Suprapubic skin (tissue), 4 donors: ENCODE measurements at regions not wholly inside any gene's neighbourhood (a gene's known extent, or its start where the extent isn't known, plus 50 kb on each side); places are given as distances from the start of the nearest gene placed in this dataset.
"Not testable (repeated sequence)": the region's sequence is repeated elsewhere in the genome, so short reads cannot be mapped to it uniquely, and the experiment has no call there.

ENCODE experiments used
- DNase-seq, 2 donors: peaks; one replicate each; pipeline ENCODE4 v3.0.0-alpha.2; 2019; ENCODE audit warnings: low spot score in 2 of 2
- H3K27ac ChIP-seq: fragments of 200-600 bp; sonication (generic); one replicate; pipeline ENCODE4 v1.5.1; 2019
- H3K27me3 ChIP-seq: fragments of 200-600 bp; sonication (generic); one replicate; pipeline ENCODE4 v1.5.1; 2019
- H3K36me3 ChIP-seq: fragments of 200-600 bp; sonication (generic); one replicate; pipeline ENCODE4 v1.5.1; 2019
- H3K4me1 ChIP-seq: fragments of 200-600 bp; sonication (generic); one replicate; pipeline ENCODE4 v1.5.1; 2019
- H3K4me3 ChIP-seq: fragments of 200-600 bp; sonication (generic); one replicate; pipeline ENCODE4 v1.5.1; 2019; ENCODE audit warnings: mild to moderate bottlenecking
- H3K9me3 ChIP-seq: fragments of 200-600 bp; sonication (generic); one replicate; pipeline ENCODE4 v1.5.1; 2019
- EP300 ChIP-seq: sonication (generic); formaldehyde crosslinking; IDR thresholded peaks from one replicate; pipeline ENCODE4 v1.6.1; 2017; ENCODE audit warnings: antibody characterized with exemption
- POLR2A ChIP-seq, 2 donors: fragments of 450-650 bp; IDR thresholded peaks; one replicate each; pipeline ENCODE4 v1.6.1; 2017; ENCODE audit warnings: antibody characterized with exemption in 2 of 2, mild to moderate bottlenecking in 2 of 2, moderate library complexity in 2 of 2
- POLR2AphosphoS5 ChIP-seq, 3 donors: sonication (generic); formaldehyde crosslinking; IDR thresholded peaks; one replicate each; pipeline ENCODE4 v1.6.1; 2017; ENCODE audit warnings: antibody characterized with exemption in 3 of 3
- WGBS: methylation state at CpG from one replicate; pipeline ENCODE4 v1.1.5; 2018; 5-methylcytosine and 5-hydroxymethylcytosine counted together
- TF ChIP-seq, protein P1 (sequence below), 2 donors: fragments of 200-600 bp in 1 of 2; fragments of 450-650 bp in 1 of 2; sonication (generic) in 1 of 2; IDR thresholded peaks; one replicate each; pipeline ENCODE4 v1.5.1; 2016 to 2019; ENCODE audit warnings: antibody characterized with exemption in 2 of 2, mild to moderate bottlenecking in 1 of 2, moderate library complexity in 1 of 2

DNA sequence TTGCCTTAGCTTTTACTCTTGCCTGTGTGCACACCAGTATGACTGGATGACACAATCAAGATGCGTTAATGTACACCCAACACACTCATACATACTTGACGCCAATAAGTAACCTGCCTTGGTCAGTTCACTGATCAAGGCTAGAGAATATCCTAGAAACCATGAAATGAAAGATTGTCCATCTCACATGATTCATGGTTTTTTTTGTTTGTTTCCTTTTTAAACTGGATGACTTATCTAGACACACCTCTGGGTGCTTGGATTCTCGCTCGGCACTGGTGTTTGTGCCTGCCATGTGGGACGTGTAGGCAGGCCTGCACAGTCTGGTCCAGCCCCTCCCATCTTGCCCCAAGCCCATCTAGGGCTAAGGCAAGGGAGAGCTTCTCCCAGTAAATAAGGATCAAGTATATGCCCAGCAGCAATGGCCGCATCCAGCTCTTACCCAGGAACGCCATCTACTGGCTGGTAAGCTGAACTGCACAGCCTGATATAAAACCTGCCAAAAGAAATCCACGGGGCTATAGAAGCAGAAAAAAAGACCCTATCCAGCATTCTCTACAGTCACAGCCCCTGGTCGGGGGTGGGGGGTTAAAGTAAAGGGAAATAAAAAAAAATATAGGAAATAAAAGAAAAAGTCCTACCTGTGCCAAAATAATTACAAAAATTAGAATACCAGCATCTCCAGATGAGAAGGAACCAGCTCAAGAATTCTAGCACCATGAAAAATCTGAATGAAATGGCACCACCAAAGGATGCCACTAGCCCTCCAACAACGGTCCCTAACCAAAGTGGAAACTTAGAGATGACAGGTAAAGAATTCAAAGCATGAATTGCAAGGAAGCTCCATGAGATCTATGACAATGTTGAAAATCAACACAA is 73.3 kb downstream of the OTOR start:
- TF ChIP-seq EP300 (no peak), POLR2AphosphoS5 (IDR thresholded peaks at IDR 0.05) (no peak), POLR2A (IDR thresholded peaks at IDR 0.05) (no peak)
- TF ChIP-seq, protein P1, sequence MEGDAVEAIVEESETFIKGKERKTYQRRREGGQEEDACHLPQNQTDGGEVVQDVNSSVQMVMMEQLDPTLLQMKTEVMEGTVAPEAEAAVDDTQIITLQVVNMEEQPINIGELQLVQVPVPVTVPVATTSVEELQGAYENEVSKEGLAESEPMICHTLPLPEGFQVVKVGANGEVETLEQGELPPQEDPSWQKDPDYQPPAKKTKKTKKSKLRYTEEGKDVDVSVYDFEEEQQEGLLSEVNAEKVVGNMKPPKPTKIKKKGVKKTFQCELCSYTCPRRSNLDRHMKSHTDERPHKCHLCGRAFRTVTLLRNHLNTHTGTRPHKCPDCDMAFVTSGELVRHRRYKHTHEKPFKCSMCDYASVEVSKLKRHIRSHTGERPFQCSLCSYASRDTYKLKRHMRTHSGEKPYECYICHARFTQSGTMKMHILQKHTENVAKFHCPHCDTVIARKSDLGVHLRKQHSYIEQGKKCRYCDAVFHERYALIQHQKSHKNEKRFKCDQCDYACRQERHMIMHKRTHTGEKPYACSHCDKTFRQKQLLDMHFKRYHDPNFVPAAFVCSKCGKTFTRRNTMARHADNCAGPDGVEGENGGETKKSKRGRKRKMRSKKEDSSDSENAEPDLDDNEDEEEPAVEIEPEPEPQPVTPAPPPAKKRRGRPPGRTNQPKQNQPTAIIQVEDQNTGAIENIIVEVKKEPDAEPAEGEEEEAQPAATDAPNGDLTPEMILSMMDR (IDR thresholded peaks at IDR 0.05) = peak in 1 of 2 donors; percentile 63
- 46% methylated on average over 10 of the region's 10 CpGs for WGBS
- no peak for DNase-seq

DNA sequence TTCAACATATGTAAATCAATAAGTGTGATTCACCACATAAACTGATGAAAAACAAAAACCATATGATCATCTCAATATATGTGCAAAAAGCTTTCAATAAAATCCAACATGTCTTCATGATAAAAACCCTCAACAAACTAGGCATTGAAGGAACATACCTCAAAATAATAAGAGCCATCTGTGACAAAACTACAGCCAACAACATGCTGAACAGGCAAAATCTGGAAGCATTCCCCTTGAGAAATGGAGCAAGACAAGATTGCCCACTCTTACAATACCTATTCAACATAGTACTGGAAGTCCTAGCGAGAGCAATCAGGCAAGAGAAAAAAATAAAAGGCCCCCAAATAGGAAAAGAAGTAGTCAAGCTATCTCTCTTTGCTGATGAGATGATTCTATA is 76.5 kb downstream of the OTOR start:
- no peak overlapping the region for H3K27ac ChIP-seq
- DNase-seq = no peak
- no peaks in the 10 kb centered on the region for H3K4me1 ChIP-seq
- TF ChIP-seq POLR2A (IDR thresholded peaks at IDR 0.05) (no peak), POLR2AphosphoS5 (IDR thresholded peaks at IDR 0.05) (no peak)
- TF ChIP-seq, protein P1 (IDR thresholded peaks at IDR 0.05) = no peak
- 72% methylated on average over 1 of the region's 1 CpG for whole genome bisulfite sequencing
- H3K27me3 ChIP-seq = no peaks in the 10 kb centered on the region
- no peaks in the 10 kb centered on the region for H3K36me3 ChIP-seq
- H3K4me3 ChIP-seq = no peak overlapping the region
- peaks cover 6% of the 10 kb centered on the region for H3K9me3 ChIP-seq

More for the DNA sequence above, 73.3 kb downstream of the OTOR start:
- no peaks in the 10 kb centered on the region for H3K27me3 ChIP-seq
- no peaks in the 10 kb centered on the region for H3K4me1 ChIP-seq
- no peaks in the 10 kb centered on the region for H3K36me3 ChIP-seq
- H3K4me3 ChIP-seq = no peak overlapping the region
- H3K9me3 ChIP-seq = peaks cover 6% of the 10 kb centered on the region
- H3K27ac ChIP-seq = no peak overlapping the region

DNA sequence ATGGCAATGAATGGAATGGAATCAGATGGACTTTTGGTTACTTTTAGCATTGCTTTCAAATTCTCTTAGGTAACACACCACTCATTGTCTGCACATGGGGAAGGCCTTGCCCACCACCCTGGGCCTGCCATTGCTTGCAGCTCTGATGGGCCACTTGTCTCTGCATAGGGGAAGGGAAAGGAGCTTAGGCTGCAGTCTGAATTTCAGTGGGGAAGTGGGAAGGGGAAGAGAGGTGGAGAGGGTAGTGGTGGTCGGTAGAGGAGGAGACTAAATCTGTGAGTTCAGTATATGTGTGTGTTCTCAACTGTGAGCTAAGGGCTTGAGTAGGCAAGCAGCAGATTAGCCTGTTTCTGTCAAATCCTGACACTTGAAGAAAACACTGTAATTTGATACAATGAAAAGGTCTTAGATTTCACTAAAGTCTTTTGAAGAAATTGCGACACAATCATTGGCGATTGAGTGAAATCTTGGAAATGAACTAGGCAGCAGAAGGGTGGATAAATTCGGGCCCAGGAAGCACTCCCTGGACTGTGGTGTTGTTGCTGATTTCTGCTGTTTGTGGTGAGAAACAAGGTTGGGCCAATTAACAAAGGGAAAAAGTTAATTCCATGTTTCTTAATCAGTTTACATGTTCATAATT is 80.6 kb downstream of the OTOR start:
- WGBS = 48% methylated on average over 4 of the region's 4 CpGs
- DNase-seq = no peak
- Histone ChIP-seq H3K9me3 (peaks cover 6% of the 10 kb centered on the region), H3K4me3 (no peak overlapping the region), H3K36me3 (no peaks in the 10 kb centered on the region), H3K27ac (no peak overlapping the region), H3K27me3 (no peaks in the 10 kb centered on the region), H3K4me1 (no peaks in the 10 kb centered on the region)
- TF ChIP-seq POLR2AphosphoS5 (IDR thresholded peaks at IDR 0.05) (no peak), EP300 (no peak)

DNA sequence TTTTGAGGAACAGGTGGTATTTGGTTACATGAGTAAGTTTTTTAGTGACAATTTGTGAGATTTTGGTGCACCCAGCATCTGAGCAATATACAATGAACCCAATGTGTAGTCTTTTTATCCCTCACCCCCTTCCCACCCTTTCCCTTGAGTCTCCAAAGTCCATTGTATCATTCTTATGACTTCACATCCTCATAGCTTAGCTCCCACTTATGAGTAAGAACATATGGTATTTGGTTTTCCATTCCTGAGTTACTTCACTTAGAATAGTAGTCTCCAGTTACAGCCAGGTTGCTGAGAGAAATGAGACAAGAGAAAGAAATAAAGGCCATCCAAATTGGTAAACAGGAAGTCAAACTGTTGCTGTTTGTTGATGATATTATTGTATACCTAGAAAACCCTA is 87.5 kb downstream of the OTOR start:
- not testable (repeated sequence) for H3K36me3 ChIP-seq, H3K27me3 ChIP-seq, H3K27ac ChIP-seq, H3K4me1 ChIP-seq, DNase-seq, H3K4me3 ChIP-seq, H3K9me3 ChIP-seq

DNA sequence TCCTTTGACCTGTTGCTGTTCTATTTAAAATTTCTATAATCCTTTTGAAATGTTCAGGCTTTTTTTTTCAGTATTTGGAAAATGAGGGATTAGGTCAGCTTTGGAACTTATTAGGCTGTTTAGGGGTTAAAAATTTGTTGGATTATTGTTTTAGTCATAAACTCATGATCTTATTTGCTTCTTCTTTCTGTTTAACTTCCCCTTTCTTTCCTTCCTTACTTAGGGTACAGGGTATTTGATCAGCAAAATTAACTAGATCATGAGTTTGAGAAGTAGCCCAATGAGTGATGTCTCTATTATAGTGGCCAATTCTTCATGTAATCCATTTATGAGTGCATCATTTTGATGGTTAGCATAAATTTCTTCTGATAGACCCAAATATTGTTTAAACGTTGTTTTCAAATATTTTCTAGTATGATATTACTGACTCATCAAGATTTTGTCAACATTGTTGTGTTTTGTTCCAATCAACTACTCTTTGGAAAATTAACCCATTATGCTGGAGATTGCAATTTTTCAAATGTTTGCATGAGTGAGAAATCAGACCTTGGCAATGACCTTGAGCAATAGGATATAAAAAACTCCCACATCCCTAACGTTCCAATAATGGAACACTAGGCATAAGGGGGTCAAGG is 94.4 kb downstream of the OTOR start:
- no peak overlapping the region for H3K27ac ChIP-seq
- H3K9me3 ChIP-seq = no peaks in the 10 kb centered on the region
- no peaks in the 10 kb centered on the region for H3K27me3 ChIP-seq
- H3K36me3 ChIP-seq = no peaks in the 10 kb centered on the region
- 61% methylated on average over 2 of the region's 2 CpGs for WGBS
- DNase-seq = no peak
- no peaks in the 10 kb centered on the region for H3K4me1 ChIP-seq
- TF ChIP-seq, protein P1 (IDR thresholded peaks at IDR 0.05) = no peak
- TF ChIP-seq POLR2AphosphoS5 (IDR thresholded peaks at IDR 0.05) (no peak), POLR2A (IDR thresholded peaks at IDR 0.05) (no peak), EP300 (no peak)
- H3K4me3 ChIP-seq = no peak overlapping the region

DNA sequence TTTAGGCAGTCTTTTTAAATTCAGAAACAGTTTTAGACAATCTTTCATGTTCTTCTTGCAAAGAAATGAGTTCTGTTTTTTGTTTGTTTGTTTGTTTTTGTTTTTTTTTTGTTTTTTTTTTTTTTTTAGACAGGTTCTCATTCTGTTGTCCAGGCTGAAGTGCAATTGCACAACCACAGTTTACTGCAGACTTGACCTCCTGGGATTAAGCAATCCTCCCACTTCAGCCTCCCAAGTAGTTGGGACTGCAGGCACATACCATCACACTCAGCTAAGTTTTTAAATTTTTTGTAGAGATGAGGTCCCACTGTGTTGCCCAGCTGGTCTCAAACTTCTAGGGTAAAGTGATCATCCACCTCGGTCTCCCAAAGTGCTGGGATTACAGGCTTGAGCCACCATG is 96.2 kb downstream of the OTOR start:
- H3K9me3 ChIP-seq = no peaks in the 10 kb centered on the region
- no peaks in the 10 kb centered on the region for H3K27me3 ChIP-seq
- no peak overlapping the region for H3K4me3 ChIP-seq
- TF ChIP-seq EP300 (no peak), POLR2A (IDR thresholded peaks at IDR 0.05) (no peak), POLR2AphosphoS5 (IDR thresholded peaks at IDR 0.05) (no peak)
- TF ChIP-seq, protein P1 (IDR thresholded peaks at IDR 0.05) = no peak
- DNase-seq = no peak
- no peaks in the 10 kb centered on the region for H3K4me1 ChIP-seq
- 100% methylated on average over 1 of the region's 1 CpG for WGBS
- no peak overlapping the region for H3K27ac ChIP-seq
- no peaks in the 10 kb centered on the region for H3K36me3 ChIP-seq
